ENCODE measurements at regions not wholly inside any gene's neighbourhood (a gene's known extent, or its start where the extent isn't known, plus 50 kb on each side); places are given as distances from the start of the nearest gene placed in this dataset.
"Not testable (repeated sequence)": the region's sequence is repeated elsewhere in the genome, so short reads cannot be mapped to it uniquely, and the experiment has no call there.

DNA sequence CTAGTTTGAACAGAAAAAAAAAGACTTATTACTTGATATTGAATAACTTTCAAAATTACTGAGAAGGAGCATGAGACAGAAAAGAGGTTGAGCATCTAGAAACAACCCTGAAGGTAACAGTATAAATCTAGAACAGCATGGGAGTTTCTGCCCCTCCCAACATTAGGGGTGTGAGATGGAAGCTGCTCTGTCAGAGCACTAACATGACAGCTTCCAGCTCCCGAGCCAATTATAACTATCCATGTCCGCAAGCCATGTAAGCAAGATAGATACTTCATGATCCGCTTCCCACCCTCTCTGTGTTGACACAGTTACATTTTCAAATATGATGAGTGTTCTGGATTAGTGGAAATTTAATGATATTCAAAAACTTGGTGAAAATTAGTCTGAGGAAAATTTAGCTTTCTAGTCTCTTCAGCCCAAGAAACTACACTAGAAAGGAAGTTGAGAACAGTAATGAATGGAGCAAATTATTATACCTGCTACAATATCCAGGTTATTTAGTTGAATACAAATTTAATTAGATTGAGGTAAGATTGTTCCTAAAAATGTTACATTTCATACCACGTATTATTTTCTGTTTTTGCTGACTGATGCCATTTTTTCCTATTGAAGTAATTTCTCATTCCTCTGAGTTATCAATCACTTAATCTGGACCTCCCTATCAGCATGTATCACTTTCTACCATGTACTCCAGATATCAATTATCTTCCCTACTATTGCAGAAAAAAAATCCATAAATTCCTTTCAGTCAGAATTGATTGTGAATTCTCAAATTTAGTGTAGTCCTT is 129.3 kb upstream of the SLIT2 start:
- DNase-seq: no peak

- DNase-seq: no peak
These were observed 132.6 kb upstream of the SLIT2 start for GRCh38 chr4:20119141-20119540.

DNA sequence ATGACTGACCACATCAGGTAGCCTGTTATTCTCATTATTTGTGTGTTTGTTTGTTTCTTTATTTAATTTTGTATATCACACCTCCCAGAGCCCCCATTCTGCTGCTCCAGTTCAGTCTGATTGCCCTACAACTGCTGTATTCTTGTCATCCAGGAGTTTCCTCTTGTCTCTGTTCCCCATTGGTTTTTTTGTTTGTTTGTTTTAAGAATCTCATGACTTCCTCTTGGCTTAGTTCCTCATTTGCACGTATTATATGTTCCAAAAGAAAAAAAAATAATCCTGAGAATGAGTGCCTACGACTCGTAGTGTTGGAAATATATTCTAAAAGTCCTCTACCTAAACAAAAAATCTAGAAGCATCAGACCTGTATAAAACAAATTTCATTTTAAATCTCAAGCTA is 142.3 kb upstream of the SLIT2 start:
- DNase-seq: no peak

- no peak for DNase-seq
These were observed 144.8 kb upstream of the SLIT2 start for GRCh38 chr4:20106921-20107320.

DNA sequence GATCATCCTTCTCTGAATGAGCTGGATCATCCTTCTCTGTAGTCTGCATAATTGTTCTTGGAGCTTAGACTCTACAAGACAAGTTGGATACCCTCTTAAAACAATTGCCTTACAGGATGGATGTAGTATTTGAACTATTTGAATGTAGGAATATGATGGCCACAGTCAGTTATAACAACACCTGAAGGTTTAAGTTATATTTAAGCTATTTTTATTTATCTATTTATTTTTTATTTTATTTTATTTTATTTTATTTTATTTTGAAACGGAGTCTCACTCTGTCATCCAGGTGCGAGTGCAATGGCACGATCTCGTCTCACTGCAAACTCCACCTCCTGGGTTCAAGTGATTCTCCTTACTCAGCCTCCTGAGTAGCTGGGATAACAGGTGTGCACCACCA is 149.9 kb upstream of the SLIT2 start:
- DNase-seq: no peak

DNA sequence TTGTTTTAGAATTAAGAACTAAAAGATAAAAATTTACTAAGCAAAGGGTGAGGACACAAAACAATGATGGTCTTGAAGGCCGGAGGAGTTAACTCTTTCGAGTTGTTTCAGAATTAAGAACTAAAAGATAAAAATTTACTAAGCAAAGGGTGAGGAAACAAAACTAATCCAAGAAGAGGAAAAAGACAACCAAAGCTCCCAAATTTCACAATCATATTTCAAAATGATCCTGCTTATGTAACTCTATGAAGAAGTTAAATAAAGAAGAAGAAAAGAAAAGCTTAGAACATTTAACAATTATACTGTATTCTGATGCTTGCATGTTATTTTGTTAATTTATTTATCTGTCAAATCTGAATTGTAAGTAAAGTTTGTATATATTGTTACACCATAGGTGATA is 154.8 kb upstream of the SLIT2 start:
- no peak for DNase-seq

DNA sequence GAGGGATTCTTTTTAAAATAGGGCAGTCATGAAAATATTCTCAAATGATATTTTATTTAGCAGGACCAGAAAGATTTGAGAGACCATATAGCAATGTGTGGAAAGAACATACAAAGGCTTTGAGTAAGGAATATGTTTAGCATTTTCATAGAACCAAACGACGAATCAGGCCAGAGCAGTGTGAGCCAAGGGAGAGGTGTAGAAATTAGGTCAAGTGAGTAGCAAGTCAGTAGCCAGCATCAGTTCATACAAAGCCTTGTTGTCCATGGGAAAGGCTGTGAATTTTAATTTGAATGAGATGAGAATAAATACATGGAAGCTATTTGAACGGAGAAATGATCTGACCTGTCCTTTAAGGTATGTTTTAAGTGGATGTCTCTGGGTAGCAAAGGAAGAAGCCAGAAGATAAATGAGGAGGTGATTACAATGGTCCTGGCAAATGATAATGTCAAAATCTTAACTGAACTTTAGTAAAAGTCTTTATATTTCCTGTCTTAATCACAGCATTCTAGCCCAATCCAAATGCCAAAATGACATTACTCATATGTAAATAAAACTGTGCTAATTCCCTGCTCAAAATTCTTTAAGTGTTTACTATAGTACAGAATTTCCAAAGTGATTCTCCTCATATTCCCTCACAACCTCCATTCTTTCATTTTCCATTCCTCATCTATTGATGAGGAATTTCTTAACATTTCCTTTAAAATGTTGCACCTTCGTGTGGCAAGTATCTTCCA is 155.7 kb upstream of the SLIT2 start:
- no peak for DNase-seq

GRCh38 chr4:20091781-20092180 is 159.9 kb upstream of the SLIT2 start:
- no peak for DNase-seq

DNA sequence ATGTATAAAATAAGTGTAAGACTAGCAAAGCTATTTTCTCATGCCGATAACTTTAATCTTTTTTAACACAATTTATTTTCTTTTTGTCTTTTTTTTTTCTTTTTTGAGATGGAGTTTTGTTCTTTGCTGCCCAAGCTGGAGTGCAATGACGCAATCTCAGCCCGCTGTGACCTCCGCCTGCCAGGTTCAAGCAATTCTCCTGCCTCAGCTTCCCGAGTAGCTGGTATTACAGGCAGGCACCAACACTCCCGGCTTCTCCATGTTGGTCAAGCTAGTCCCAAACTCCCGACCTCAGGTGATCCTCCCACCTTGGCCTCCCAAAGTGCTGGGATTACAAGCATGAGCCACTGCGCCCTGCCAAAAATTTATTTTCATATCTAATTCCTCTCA is 164.2 kb upstream of the SLIT2 start:
- DNase-seq: no peak

GRCh38 chr4:20086799-20087521 is 164.7 kb upstream of the SLIT2 start:
- DNase-seq: no peak

DNA sequence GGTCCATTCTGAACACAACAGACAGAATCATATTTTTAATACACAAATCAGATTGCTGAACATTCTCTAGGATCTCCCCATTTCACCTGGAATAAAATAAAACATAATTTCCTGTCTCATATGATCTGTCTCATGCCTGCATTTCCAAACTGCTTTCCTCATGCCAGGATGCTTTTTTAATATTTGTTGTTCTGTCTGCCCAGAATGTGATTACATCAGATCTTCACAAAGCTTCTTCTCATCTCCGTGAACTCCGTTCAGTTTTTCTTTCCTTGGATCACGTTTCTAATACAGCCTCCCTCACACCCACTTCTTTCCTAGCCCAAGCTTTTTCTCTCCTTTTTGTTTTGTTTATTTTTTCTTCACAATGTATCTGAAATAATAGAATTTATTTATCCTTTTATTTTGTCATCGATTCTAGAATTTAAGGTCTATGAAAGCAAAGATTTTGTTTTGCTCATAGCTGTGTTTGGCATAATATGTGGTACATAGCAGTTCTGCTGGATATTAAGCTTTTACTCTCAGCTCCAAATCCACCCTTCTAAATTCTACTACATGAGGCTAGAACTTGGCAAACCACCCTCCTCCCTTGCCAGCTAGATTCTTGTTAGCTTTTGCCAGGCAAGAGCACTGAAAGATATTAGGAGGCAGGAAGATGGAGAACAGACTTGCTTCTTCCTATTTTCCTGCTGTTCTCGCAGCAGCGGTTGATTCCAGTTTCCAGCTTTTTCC is 165.5 kb upstream of the SLIT2 start:
- DNase-seq: no peak

GRCh38 chr4:20085653-20086052 is 166.1 kb upstream of the SLIT2 start:
- DNase-seq: no peak

GRCh38 chr4:20085156-20085555 is 166.5 kb upstream of the SLIT2 start:
- DNase-seq: no peak

DNA sequence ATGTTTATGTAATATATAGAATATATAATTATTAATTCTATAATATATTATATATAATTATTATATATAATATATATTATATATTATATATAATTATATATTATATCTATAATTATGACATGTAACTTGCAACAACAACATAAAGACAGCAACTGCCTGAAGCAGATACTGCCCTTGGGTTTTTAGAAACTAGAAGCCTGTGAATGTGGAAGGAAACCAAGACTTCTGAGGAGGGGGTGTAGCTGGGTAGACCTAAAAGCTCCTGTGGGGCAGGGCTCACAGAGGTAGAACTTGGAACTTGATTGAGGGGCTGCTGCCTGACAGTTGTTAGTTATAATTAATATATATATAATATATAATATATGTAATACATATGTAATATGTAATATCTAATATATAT is 167.2 kb upstream of the SLIT2 start:
- no peak for DNase-seq

- DNase-seq: no peak
These were observed 173.1 kb upstream of the SLIT2 start for GRCh38 chr4:20078644-20079043.

DNA sequence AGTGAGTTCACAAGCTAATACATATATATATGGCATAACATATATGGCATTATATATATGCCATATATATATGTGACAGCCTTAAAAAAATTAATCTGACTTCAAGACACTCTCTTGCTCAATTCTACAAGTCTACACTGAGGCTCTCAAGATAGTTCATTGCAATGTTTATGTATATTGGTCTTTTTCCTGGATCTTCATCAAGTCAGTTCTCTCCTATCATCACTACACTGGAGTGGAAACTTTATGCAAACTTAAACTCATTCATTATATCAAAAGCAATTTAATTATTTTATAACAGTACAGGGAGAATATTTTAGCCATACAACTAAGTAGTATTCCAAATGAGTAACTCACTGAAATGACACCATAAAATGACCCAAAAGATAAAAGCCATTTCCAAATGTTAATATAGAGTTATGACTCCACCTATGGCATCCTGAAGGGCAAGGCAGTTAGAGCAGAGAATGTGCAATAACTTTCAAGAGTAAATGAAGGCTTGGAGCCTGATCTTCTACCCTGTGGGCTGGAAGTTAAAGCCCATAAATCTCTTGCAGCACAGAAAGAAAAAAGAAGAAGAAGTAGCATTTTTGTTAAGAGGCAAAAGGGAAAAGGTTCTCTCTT is 176.3 kb upstream of the SLIT2 start:
- no peak for DNase-seq

GRCh38 chr4:20074450-20074849 is 177.3 kb upstream of the SLIT2 start:
- no peak for DNase-seq

- no peak for DNase-seq
These were observed 185.8 kb upstream of the SLIT2 start for GRCh38 chr4:20065952-20066351.

DNA sequence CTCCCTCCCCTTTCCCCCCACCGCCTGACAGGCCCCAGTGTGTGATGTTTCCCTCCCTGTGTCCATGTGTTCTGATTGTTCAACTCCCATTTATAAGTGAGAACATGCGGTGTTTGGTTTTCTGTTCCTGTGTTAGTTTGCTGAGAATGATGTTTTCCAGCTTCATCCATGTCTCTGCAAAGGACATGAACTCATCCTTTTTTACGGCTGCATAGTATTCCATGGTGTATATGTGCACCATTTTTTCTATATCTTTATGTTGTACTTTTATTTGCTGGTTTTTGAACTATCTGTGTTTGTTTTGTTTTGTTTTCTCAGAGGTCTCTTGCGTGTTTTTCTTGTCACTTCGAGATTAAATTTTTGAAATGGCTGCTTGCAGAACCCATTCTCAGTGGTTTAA is 188.8 kb upstream of the SLIT2 start:
- DNase-seq: not testable (repeated sequence)

DNA sequence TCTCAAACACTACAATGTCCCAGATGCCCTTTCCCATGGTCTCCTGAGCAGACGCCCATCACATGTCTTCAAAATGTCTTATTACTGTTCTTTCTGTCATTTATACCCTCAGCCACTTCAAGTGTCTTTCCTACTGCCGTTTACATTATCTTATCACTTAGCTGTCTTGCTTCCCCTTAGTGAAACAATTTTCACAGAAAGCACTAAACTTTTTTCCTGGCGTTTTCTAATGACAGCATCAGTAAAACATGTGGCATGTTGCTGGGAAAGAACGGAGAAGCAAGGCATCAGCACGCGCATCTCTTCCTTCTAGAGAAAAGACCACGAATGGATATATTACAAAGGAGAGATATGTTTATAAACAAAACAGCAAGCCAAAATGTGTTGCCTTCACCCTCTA is 189.7 kb upstream of the SLIT2 start:
- DNase-seq: no peak

DNA sequence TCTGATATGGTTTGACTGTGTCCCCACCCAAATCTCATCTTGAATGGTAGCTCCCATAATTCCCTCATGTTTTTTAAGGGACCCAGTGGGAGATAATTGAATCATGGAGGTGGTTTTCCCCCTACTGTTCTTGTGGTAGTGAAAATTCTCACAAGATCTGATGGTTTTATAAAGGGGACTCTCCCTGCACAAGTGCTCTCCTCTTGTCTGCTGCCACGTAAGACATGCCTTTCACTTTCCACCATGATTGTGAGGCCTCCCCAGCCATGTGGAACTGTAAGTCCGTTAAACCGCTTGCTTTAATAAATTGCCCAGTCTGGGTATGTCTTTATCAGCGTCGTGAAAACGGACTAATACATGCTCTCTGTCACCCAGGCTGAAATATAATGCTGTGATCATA is 200.9 kb upstream of the SLIT2 start:
- no peak for DNase-seq

- no peak for DNase-seq
These were observed 201.8 kb upstream of the SLIT2 start for GRCh38 chr4:20049889-20050288.

Measured in CD4-positive, alpha-beta T cell treated with Interleukin-17A for 4 hours (primary cell).